Fibroblast of gingiva (primary cell): ENCODE measurements at regions not wholly inside any gene's neighbourhood (a gene's known extent, or its start where the extent isn't known, plus 50 kb on each side); places are given as distances from the start of the nearest gene placed in this dataset.
A peak's percentile ranks its signal among the peaks of the same experiment; 100 is the strongest.

Source experiments
- DNase-seq: peaks from one replicate; pipeline ENCODE4 v3.0.0-alpha.2; 2011; ENCODE audit warnings: low read depth

DNA sequence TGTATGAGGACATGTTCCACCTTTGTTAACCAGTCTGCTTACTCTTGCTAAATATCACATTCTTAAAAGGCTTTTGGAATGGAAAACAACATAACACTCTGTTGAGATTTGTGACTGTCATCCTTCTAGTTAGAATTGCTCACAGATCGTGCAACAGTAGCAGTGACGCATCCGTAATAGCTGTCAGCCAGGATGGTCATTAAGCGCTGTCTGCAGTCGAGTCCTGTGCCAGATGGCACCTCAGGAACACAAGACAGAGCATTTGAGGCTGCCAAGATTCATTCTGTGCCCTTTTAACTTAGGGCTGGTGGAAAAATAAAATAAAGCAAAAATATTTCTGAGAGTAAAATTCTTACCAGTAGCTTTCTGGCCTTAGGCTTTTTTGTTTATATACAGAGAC is 348.6 kb downstream of the ANKRD7 start:
- DNase-seq: peak; percentile 26

DNA sequence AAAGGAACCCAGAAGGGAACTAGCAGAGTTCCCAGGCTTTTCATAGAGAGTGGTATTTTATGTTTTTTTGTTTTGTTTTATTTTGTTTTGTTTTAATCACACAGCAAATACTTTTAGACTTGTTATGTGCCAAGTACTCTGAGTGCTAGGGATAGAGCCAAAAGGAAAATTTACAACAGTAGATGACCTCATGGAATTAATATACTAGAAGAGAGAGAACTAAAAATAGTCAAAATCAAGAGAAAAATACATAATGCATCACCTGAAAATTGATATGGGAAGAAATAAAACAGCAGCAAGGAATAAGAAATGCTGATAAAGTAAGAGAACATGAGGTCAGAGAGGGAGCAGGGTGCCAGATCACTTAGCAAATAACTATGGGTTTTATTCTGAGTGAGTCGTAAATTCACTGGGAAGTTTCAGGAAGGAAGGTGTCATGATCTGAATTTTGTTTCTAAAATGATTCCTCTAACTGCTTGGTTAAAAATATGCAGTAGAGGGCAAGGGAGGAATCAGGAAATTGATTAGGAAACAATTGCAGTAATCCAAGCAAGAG is 351.0 kb downstream of the ANKRD7 start:
- peak; percentile 19 for DNase-seq

DNA sequence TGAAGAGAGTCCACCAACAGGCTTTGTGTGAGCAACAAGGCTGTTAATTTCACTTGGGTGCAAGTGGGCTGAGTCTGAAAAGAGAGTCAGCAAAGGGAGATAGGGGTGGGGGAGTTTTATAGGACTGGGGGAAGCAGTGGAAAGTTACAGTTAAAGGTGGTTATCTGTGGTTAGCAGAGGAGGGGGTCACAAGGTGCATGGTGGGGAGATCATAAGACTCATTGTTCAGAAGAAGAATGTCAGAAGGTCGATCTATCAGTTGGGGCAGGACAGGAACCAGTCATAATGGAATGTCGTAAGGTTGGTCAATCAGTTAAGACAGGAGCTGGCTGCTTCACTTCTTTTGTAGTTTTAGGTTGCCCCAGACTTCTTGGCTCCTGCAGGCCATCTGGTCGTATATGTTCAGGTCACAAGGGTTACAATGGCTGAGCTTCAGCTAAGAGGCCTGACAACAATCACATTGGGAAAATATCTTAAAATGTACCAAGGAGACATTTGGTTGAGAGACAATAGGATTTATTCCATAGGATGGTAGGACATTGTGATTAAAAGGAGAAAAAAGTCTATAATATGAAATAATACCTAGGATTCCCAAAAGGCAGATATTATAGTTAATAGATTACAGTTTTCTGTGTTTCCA is 356.4 kb downstream of the ANKRD7 start:
- no peak for DNase-seq

DNA sequence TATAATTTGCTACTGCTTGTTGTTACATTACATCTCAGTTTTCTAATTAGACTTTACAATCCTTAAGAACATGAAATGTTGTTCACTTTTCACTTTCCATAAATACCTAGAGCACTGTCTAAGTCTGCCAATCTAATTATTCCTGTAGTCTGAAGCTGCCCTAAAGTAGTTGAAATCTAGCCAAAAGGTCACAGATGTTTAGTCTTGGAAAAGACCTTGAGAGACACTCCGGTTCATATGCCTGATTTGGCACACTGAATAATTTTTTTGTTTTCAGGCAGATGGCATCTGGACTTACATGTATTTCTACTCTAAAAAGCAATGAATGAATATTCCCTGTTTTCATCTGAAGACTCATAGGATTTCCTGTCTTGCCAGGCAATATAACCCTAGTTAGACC is 359.1 kb downstream of the ANKRD7 start:
- no peak for DNase-seq

DNA sequence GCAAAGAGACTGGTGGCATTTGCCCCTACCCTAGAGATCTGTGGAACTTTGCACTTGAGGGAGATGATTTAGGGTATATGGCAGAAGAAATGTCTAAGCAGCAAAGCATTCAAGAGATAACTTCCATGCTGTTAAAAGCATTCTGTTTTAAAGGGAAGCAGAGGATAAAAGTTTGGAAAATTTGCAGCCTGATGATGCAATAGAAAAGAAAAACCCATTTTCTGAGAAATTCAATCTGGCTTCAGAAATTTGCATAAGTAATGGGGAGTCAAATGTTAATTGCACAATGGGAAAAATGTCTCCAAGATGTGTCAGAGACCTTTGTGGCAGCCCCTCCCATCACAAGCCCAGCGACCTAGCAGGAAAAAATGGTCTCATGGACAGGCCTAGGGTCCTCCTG is 361.7 kb downstream of the ANKRD7 start:
- DNase-seq: no peak

DNA sequence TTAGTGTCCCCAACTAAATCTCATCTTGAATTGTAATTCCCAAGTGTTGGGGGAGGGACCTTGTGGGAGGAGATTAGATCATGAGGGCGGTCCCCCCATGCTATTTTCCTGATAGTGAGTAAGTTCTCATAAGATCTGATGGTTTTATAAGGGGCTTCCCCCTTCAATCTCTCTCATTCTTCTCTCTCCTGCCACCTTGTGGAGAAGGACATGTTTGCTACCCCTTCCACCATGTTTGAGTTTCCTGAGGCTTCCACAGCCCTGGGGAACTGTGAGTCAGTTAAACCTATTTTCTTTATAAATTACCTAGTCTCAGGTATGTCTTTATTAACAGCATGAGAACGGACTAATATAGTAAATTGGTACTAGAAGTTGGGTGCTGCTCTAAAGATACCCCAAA is 365.6 kb downstream of the ANKRD7 start:
- no peak for DNase-seq

DNA sequence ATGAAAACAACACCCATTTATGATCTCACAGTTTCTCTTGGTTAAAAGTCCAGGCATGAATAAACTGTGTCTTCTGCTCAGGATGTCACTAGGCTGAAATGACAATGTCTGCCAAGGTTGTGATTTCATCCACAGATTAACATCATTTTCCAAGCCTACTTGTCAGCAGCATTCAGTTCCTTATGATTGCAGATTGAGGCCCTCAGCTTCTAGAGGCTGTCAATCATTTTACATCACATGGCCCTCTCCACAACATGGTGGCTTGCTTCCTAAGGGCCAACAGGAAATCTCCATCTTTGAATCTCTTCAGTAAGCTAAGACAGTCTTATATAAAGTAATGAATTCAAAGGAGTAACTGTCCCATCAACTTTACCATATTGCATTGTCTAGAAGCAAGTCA is 377.6 kb downstream of the ANKRD7 start:
- no peak for DNase-seq

DNA sequence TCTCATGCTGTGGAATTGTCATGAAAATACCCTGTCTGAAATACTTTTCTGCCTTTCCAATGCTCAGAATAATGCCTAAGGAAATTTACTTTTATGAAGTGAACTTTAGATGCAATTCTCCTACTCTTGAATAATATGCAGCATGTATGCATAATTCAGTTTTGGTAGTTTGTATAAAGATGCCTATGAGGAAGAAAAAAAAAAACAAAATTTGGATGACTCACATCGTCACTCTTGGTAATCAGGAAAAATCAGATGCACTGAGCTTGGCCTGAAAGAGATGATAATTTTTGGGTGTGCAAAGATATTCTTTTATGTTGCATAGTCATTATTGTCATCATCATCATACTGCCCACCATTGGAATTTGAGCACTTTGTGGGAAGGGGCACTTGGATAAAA is 382.1 kb downstream of the ANKRD7 start:
- no peak for DNase-seq

DNA sequence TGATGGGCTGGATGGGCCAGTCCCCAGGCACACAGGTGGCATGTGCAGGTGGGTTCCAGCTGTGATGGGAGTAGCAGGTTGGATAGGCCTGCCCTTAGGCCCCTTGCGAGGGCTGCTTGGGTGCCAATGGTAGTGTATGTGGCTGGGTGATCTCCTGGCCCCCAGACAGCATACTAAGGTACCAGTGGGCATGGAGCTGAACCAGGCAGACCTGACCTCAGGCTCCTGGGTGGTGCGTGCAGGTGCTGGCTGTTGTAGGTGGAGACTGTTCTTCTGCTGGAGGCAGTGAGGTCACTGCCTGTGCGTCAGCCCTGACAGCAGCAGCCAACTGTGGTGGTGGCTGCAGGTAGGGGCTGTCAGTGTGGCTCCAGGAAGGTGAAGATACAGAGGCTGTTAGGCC is 384.7 kb downstream of the ANKRD7 start:
- DNase-seq: no peak

DNA sequence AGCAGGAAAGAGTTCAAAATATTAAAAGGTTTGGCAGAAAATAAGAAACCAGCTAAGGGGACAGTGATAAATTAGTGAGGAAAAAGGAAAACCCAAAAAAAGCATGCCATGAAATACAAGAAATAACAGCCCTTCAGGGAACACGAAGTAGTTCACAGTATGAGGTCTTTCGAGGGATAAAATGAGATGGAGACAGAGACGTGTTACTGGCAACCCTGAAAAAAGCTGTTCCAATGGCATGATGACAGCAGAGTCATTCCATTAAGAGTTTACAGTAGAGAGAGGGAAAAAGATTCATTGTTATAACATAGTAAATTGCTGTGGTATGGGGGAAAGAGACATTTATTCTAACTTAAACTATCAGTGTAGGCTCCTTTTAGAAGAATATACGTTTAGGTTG is 391.2 kb downstream of the ANKRD7 start:
- DNase-seq: no peak

DNA sequence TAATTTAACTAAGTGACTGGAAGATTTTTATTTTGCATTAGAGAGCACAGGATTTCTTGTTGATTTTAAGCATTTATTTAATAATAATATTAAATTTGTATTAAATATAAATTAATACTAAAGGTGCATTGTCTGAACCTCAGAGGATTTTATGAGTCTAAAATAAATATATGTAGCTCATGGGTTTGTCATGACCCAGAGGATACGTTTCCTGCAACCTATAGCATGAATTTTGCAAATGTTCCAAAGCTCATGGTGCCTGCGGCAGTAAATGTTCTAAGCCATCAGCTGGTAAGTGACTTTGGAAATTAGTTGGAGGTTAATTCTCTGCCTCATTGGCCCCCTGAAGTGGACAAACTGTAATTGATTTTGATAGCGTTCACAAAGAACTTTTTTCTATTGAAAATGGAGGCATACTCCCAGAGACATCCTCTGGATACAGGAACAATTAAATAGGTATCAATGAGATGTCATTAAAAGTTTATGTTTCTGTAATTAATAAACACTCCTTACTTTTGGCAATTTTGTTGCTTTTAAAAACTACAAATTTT is 397.4 kb downstream of the ANKRD7 start:
- no peak for DNase-seq

DNA sequence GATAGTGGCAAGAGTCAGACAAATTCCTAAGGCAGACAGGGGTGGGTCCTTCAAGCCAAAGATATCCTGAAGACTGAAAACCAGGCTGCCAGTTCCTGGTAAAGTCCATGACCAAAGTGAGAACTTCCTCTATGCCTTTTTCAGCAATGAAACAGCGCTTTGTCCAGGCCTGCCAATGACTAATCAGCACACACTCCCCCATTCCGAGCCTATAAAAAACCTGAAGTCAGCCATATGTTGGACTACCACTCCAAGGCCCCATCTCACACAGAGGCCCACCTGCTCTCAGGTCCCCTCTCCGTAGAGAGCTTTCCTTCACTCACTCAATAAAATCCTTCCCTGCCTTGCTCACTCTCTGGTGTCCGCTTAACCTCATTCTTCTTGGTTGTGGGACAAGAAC is 402.2 kb downstream of the ANKRD7 start:
- no peak for DNase-seq

DNA sequence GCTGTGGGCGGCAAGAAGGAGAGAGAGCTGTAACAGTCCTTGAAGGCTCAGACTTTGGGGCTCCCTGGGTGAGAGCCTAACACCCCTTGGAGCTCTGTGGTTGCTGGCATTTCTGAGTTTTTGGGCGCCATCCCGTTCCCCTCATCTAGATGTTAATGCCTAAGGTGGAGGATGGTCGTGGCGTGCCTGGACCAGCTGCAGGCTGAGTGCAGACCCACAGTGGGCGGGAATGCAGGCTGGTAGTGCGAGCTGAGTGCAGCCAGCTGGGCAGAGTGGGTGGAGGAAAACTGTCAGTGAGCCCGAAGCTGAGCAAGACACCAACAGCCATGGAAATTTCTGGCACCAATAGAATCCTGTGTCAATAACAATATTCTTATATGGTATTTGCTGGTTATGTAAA is 403.0 kb downstream of the ANKRD7 start:
- no peak for DNase-seq

DNA sequence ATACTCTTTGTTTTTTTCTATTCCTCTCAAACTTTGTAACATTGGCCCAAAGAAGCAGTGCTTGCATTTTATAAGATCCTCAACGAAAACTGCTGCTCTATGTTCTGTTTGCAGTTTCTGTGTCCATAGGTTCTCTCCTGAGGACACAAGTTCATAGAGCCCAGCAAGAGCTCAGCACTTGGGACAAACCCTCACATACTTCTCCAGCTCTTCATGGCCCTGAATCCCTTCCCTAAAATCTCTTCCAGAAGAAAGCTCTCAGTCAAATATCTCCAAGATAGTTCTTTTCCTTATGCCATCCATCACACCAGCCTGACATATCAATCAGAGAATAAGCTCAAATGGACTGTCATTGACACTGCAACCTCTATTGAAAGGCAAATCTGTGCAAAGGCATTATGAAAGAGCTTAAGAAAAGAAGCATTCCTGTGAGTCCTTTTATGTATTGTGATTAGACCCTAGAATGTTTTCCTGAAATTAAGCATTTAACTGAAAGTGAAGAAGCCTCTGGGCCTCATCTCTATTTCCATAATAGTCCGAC is 405.5 kb downstream of the ANKRD7 start:
- no peak for DNase-seq

DNA sequence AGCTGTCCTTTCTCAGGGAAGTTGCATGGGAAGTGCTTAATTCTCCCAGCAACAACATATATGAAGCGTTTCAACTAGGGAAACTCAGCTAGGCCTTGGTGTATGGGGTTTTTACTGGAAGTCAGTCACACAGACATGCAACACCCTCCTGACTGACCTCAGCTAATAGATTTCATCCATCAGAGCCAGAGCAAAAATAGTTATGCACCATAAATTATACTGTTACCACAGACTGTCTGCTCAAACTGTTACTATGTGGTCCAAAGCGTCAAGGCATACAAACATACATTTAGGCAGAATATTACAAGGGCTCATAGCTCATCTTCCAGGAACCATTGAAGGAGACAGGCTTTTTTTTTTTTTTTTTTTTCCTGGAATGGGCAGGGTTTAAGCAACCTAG is 417.9 kb downstream of the ANKRD7 start:
- DNase-seq: no peak

DNA sequence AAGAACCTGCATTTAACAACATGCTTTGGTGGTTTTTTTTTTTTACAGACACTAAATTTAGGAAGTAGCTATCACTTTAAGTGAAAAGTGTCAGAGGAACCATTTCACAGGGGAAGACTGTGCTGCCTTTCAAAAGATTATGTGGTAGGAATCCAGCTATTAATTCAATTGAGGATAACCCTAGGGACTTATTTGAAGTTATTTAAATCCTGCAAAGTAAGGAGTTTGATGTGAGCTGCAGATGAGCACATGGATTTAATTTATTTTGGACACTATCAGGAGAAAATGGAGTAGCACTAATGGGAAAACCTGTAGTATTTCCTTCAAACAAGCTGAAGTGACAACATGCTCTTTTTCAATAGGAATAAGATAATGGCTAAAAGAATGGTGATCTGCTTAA is 419.8 kb downstream of the ANKRD7 start:
- DNase-seq: no peak

DNA sequence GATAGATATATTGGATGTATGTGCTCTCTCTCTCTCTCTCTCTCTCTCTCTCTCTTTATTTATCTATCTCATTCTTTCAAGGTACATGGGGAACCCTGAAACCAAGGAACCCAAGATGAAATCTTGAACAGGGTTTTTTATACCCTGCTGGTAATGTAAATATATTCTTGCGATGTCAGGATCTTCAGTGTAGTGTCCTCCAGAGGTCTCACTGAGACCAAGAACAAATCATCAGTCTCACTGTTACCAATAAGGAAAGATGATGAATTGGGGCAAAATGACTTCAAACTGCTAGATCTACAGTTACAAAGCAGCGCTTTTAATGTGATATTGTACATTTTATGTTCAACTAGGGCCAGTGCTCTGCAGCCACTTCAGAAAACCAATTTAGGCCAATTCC is 423.5 kb downstream of the ANKRD7 start:
- DNase-seq: no peak

DNA sequence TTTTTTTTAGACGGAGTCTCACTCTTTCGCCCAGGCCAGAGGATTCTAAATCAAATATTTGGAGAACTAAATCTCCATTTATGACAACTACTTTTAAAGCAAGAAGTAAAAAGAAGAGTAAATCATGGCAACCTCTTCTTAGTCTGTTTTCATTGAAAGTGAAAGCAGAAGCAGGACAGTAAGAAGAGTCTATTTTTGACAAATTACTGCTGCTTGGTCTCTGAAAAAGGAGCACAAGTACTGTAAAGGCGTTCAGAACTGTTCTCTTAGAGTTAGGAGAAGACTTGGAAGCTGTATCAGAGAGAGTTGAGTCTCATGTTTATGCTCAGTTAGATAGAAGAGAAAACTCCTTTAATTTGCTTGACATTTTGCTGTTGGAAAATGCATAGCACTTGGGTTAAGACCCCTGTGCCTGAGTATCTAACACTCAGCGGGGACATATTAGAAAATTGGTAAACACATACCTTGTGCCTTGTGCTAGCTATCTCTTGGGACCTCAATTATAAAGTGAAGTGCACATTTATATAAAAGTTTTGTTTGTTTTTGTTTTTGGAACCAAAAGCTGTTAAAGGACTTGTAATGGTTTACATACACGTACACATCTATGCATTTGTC is 433.0 kb downstream of the ANKRD7 start:
- DNase-seq: no peak

DNA sequence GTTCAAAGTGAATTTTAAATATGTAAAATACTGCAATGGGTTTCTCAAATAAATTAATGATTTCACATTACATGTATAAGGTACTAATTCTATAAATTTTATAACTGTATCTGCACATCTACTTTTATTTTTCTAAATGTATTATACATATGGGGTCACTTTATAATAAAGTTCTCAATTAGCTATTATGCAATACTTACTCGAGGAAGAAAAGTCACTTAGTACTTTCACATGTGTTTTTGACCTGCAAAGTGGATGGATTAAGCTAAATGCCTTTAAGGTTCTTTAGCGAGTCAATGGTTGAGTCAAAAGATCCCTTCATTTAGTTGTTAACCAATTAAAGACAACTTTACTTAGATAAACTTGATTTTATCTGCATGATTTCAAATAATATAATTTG is 437.8 kb downstream of the ANKRD7 start:
- no peak for DNase-seq

DNA sequence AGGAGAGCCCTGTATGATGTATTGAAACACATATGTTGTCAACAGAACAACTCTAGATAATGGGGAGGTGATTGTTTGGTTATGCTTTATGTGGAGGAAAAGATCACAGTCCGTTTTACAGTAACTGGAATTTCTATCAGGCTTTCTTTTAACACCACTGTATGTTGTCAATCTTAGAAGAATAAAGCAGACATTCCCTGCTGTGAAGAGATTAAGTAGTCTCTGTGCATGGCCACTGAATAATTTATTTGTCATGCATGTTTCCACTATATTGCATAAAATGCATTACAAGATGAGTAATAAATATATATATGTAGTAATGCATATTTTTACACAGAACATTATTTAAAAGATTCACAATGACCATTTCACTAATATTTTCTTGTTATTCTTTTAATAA is 440.0 kb downstream of the ANKRD7 start:
- no peak for DNase-seq

DNA sequence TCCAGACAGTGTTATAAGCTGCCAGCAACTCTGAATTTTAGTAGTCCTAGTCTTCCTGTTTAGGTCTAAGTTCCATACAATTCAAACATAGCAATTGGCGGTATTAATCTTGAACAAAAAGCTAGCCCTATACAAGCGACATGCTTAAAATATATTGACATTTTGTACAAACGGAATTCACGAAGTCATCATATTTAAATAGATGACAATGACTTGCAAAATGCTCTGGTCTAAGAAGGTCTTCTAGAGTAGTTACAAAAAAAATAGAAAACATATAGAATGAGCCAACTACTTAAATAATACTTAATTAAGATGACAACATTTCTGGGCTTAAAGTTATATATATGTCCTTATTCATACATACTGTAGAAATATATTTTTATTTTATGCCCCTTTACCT is 446.6 kb downstream of the ANKRD7 start:
- DNase-seq: no peak

DNA sequence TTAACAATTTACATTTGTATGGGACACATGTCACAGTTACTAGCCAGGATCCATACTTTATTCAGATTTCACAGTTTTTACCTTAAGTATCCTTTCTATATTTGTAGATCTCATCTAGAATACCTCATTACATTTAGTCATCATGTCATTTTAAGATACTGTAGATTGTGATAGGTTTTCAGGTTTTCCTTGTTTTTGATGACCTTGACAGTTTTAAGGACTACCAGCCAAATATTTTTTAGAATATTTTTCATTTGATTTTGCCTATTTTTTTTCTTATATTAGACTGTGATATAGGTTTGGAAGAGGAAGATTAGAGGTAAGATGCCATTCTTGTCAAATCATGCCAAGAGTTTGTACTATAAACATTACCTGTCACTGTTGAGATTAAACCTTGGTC is 460.3 kb downstream of the ANKRD7 start:
- no peak for DNase-seq

DNA sequence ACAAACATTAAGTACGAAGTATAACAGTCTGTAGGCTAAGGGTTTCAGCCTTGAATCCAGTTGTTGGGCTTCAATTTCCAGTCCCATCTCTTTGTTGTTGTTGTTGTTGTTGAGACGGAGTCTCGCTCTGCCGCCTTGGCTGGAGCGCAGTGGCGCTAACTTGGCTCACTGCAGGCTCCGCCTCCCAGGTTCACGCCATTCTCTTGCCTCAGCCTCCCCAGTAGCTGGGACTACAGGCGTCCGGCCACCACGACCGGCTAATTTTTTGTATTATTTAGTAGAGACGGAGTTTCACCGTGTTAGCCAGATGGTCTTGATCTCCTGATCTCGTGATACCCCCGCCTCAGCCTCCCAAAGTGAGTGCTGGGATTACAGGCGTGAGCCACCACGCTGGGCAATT is 464.9 kb downstream of the ANKRD7 start:
- no peak for DNase-seq

DNA sequence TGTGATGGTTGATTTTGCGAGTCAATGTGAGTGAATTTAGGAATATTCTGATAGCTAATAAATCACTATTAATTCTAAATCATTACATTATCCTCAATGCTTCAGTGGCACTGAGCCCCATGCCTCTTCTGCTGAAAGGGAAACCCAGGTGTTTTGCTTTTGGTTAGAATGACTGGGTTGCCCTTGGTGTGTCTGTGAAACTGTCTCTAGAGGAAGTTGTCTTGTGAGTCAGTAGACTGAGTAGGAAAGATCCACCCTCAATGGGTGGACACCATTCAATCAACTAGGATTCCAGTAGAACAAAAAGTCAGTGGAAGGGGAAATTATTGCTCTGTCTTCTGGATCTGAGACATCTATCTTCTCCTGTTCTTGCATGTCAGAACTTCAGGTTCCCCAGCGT is 472.4 kb downstream of the ANKRD7 start:
- DNase-seq: no peak
